Uterus (tissue), 3 donors: ENCODE measurements at regions not wholly inside any gene's neighbourhood (a gene's known extent, or its start where the extent isn't known, plus 50 kb on each side); places are given as distances from the start of the nearest gene placed in this dataset.

Source experiments
- DNase-seq, 2 donors: peaks; one replicate each; pipeline ENCODE4 v3.0.0-alpha.2; 2019 to 2020
- H3K27ac ChIP-seq, 2 donors: fragments of 200-600 bp; sonication (generic); 1 replicate in 1 of 2; 2 replicates in 1 of 2; pipeline ENCODE4 v1.5.1; 2016 to 2018
- H3K27me3 ChIP-seq, 2 donors: fragments of 200-600 bp; sonication (generic); one replicate each; pipeline ENCODE4 v1.5.1; 2018 to 2019; ENCODE audit warnings: control low read depth in 1 of 2
- H3K36me3 ChIP-seq, 2 donors: fragments of 200-600 bp; sonication (generic); one replicate each; pipeline ENCODE4 v1.5.1; 2019; ENCODE audit warnings: control low read depth in 1 of 2
- H3K4me1 ChIP-seq, 2 donors: fragments of 200-600 bp; sonication (generic); one replicate each; pipeline ENCODE4 v1.5.1; 2018 to 2019; ENCODE audit warnings: control low read depth in 1 of 2
- H3K4me3 ChIP-seq, 2 donors: fragments of 200-600 bp; sonication (generic); 1 replicate in 1 of 2; 2 replicates in 1 of 2; pipeline ENCODE4 v1.5.1; 2018 to 2019; ENCODE audit warnings: mild to moderate bottlenecking in 1 of 2
- H3K9me3 ChIP-seq, 2 donors: fragments of 200-600 bp; sonication (generic); one replicate each; pipeline ENCODE4 v1.5.1; 2019; ENCODE audit warnings: control low read depth in 1 of 2
- CTCF ChIP-seq, 4 experiments: fragments of 200-600 bp in 2 of 4; fragments of 450-650 bp in 2 of 4; sonication (generic) in 2 of 4; IDR thresholded peaks; one replicate each; pipeline ENCODE4 v1.5.1; 2016 to 2019; ENCODE audit warnings: antibody characterized with exemption in 4 of 4, mild to moderate bottlenecking in 2 of 4, moderate library complexity in 1 of 4
- POLR2A ChIP-seq, 2 donors: fragments of 450-650 bp; IDR thresholded peaks; one replicate each; pipeline ENCODE4 v1.6.1; 2016; ENCODE audit warnings: antibody characterized with exemption in 2 of 2, mild to moderate bottlenecking in 1 of 2, moderate library complexity in 1 of 2
- intact Hi-C: fragments of 100-400 bp; cut with DNase I; formaldehyde crosslinking; loops from one replicate; pipeline ENCODE4 v1.15.1; 2023; ENCODE audit warnings: low total_unique reads
- donor health status: DM: yes; HTN: yes; CAD: no.

- no peak for DNase-seq
- H3K9me3 ChIP-seq: no peaks in the 10 kb centered on the region
- H3K4me3 ChIP-seq: no peak overlapping the region
- TF ChIP-seq CTCF (IDR thresholded peaks at IDR 0.05) (no peak), POLR2A (IDR thresholded peaks at IDR 0.05) (no peak)
- H3K27me3 ChIP-seq: no peaks in the 10 kb centered on the region
- intact Hi-C loops: no loop called here
- no peaks in the 10 kb centered on the region for H3K4me1 ChIP-seq
- no peak overlapping the region for H3K27ac ChIP-seq
- H3K36me3 ChIP-seq: no peaks in the 10 kb centered on the region
These were observed 476.0 kb upstream of the ASIC2 start for GRCh38 chr17:33769066-33769465.

GRCh38 chr17:33776304-33776703, 478.8 kb upstream of the CCL2 start:
- Histone ChIP-seq H3K27me3 (no peaks in the 10 kb centered on the region), H3K27ac (no peak overlapping the region), H3K9me3 (no peaks in the 10 kb centered on the region), H3K36me3 (no peaks in the 10 kb centered on the region), H3K4me3 (no peak overlapping the region), H3K4me1 (no peaks in the 10 kb centered on the region)
- intact Hi-C loops: no loop called here
- TF ChIP-seq POLR2A (IDR thresholded peaks at IDR 0.05) (no peak), CTCF (IDR thresholded peaks at IDR 0.05) (no peak)
- DNase-seq: no peak

GRCh38 chr17:33776903-33777302, 478.2 kb upstream of the CCL2 start:
- DNase-seq: no peak
- intact Hi-C loops: no loop called here
- Histone ChIP-seq H3K36me3 (no peaks in the 10 kb centered on the region), H3K27me3 (no peaks in the 10 kb centered on the region), H3K4me3 (no peak overlapping the region), H3K27ac (no peak overlapping the region), H3K9me3 (no peaks in the 10 kb centered on the region), H3K4me1 (no peaks in the 10 kb centered on the region)
- TF ChIP-seq CTCF (IDR thresholded peaks at IDR 0.05) (no peak), POLR2A (IDR thresholded peaks at IDR 0.05) (no peak)

DNA sequence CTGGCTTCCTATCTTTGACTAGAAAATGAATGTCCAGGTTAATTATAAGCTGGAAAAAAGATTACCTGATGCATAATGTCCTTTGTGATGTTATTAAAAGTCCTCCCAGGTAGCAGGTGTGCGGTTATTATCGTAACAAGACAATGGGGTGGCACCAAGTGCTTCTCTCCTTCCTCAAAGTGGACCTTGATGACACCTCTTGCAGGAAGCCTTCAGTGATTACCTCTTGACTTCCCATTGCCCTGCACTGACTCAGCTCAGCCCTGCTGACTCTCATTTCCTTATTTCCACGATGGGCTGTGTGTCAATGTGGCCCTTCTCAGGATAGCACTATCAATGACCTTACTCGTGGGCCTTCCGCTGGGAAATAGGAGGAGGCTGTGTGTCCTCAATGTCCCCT, 477.4 kb upstream of the CCL2 start:
- Histone ChIP-seq H3K4me3 (no peak overlapping the region), H3K4me1 (no peaks in the 10 kb centered on the region), H3K27ac (no peak overlapping the region), H3K27me3 (no peaks in the 10 kb centered on the region), H3K36me3 (no peaks in the 10 kb centered on the region), H3K9me3 (no peaks in the 10 kb centered on the region)
- intact Hi-C loops: no loop called here
- DNase-seq: no peak
- TF ChIP-seq POLR2A (IDR thresholded peaks at IDR 0.05): no peak
- no peak for TF ChIP-seq CTCF (IDR thresholded peaks at IDR 0.05)

DNA sequence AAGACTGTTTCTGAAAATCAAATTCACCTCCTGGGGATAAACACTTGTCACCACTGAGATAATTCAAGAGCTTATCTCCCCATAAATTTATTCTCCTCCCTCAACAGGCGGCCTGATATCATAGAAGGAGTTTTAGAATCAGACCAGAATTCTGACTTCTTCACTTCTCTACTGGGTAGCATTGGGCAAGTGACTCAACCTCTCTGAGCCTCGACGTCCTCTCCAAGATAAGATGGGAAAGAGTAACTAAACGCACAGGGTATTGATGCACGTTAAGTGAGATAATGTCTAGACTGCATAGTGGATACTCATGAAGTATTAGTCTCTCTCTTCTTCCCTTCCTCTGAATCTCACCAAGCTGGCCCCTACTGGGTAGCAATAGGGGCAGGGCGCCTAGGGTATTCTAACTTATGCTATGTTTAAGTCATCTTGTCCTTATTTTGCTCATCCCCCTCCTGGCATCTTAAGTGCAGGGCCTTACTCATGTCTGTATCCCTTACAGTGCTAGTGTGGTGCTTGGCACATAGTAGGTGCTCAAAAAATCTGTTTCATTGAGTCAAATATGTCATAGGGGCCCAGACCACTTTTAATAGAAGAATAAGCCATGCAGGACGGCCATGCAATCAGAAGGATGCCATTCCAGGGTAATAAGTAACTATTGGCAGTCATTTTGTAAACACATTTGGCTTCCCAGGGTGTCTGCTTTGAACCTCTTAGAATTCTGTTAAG, 476.4 kb upstream of the CCL2 start:
- no peak overlapping the region for H3K4me3 ChIP-seq
- intact Hi-C loops: no loop called here
- no peak overlapping the region for H3K27ac ChIP-seq
- no peaks in the 10 kb centered on the region for H3K36me3 ChIP-seq
- no peaks in the 10 kb centered on the region for H3K27me3 ChIP-seq
- H3K4me1 ChIP-seq: no peaks in the 10 kb centered on the region
- TF ChIP-seq CTCF (IDR thresholded peaks at IDR 0.05) (no peak), POLR2A (IDR thresholded peaks at IDR 0.05) (no peak)
- DNase-seq: no peak
- H3K9me3 ChIP-seq: no peaks in the 10 kb centered on the region
